Activated T-cell treated with anti-CD3 and anti-CD28 coated beads, Interleukin-2, amount 50 U/mL, for 1 hour (primary cell): ENCODE measurements at regions not wholly inside any gene's neighbourhood (a gene's known extent, or its start where the extent isn't known, plus 50 kb on each side); places are given as distances from the start of the nearest gene placed in this dataset.
A peak's percentile ranks its signal among the peaks of the same experiment; 100 is the strongest.
"Not testable (repeated sequence)": the region's sequence is repeated elsewhere in the genome, so short reads cannot be mapped to it uniquely, and the experiment has no call there.

Source experiments
- DNase-seq: peaks from one replicate; pipeline ENCODE4 v3.0.0-alpha.2; 2020

DNA sequence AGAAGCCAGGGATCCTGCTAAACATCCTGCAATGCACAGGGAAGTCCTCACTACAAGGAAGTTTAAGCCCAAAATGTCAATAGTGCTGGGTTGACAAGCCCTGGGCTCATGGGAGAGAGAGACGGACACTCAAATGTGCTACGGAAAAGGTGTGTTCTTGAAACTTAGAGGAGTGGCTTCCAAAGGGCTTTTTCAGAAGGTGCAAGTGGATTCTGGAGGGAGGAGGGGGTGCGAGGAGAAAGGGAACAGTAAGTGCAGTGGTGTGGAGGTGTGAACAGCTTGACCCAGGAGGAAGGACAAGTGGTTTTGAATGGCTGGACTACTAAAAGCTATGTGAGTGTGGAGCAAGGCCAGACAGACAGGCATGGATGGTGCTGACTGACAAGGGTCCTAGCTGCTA is 50.4 kb upstream of the CECR2 start:
- DNase-seq: no peak

DNA sequence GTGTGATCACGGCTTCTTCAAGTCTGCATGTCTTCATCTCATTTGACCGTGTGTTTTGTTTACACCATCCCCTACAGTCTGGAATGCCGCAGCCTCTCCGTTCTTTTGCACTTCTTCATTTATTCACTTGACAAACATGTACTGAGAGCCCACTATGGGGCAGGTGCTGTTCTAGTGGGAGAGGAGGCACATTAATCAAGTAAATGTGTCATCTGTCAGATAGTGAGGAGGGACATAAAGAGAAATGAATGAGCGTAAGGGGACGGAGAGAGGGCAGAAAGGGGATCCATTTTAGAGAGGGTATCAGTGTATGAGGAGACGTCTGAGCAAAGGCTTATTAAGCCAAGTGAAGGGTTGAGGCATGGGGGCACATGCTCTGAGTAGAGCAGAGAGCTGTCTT is 54.0 kb upstream of the CECR2 start:
- no peak for DNase-seq

DNA sequence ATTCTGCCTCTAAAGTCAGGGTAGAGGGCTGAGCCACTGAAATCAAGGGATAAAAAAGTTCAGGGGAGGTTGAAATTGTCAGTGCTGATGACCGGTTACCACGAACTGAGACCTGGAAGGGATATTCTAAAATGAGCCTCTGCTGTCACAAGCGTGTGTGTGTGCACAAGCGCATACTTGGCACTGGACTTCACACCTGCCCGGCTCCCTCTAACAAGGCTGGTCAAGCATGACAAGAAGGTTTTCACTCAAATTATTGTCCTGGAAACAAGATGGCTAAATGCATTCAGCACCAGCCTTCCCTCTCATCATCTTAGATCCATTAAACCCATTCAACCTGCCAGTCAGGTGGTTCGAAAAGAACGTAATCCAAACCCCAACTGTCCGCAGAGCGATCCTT is 54.8 kb upstream of the CECR2 start:
- DNase-seq: no peak

DNA sequence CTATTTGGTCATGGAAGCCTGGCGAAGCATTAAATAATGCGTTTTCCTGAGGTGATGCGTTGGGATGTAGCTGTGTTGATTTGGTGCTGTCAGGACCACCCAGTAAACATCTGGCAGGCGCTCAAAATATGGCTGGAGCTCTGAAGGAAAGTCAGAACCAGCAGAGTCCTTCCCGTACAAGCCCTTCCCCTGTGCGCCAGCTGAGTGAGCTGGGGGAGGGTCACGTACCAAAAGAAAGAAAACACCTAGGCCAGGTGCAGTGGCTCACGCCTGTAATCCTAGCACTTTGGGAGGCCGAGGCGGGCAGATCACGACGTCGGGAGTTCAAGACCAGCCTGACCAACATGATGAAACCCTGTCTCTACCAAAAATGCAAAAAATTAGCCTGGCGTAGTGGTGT is 55.6 kb upstream of the CECR2 start:
- DNase-seq: no peak

DNA sequence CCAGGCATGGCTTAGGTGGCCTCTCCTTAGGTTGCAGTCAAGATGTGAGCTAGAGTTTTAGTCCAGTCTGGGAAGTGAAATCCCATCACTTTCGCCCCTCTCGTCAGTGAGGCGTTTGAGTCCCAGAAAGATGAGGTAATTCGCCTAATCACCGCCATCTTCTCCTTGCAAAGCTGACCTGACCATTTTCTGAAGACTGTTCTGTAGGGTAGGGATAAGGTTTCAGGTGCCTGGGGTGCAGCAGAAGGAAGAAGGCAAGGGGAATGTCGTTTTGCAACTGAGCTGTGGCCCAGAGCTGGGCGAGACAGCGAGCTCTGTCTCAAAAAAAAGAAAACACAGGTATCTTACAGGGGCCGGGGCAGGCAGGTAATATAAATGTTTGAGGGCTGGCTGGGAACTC is 61.7 kb upstream of the CECR2 start:
- no peak for DNase-seq

DNA sequence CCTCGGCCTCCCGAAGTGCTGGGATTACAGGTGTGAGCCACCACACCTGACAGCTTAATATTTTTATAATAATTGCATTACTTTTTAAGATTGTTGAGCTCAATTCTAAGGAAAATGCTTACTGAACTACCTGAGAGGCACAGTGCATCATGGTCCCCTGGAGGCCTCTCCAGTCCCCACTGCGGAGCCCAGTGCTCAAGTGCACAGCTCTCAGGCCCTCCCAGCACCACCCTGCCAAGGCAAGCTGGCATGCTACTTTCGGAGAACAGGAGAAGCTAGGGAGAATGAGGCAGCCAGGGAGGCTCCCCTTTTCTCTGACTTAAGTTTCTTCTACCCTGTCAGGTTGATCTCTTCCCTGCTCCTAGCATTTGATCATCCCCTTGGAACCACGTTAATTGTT is 64.2 kb upstream of the CECR2 start:
- no peak for DNase-seq

DNA sequence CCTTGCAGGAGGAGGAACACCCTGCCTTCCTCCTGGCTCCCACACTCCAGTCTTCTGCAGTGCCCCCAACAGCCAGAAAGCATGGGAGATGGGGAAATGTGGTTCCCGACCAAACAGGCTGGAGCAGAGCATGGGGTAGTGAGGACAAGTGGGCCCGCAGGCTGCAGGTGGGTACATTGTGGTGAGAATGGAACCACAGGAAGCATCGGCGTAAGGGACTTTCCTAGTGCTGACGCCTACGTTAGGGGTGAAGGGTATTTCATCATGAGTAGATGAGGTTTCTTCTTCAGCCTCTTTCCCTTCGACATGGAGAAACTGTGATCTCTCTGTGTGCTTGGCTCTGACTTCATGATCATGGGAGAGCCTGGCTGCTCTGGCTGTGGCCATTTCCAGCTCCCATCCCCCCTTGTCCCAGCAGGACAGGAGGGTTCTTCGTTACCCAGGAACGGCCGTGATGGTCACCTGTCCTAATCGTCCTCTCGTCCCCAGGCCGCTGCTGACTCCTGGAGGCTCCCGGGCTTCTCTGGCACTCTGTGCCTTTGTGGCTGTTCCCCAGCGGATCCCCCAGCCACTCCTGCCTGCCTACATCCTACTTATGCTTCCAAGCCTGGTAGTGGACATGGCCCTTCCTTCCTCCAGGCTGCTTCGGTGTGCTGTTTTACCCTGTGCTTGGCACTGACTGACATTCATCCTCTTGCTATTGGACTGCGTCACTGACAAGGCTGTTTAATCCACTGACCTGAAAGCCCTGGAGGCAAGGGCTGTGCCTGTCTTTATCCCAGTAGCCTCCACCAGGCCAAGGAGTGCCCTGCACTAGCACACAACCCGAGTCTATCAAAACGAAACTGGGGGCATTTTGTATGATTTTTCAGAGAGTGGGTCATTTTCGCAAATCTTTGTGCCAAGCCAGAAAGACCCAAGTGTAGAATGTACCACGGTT is 65.2 kb upstream of the CECR2 start:
- DNase-seq: peak; percentile 23

DNA sequence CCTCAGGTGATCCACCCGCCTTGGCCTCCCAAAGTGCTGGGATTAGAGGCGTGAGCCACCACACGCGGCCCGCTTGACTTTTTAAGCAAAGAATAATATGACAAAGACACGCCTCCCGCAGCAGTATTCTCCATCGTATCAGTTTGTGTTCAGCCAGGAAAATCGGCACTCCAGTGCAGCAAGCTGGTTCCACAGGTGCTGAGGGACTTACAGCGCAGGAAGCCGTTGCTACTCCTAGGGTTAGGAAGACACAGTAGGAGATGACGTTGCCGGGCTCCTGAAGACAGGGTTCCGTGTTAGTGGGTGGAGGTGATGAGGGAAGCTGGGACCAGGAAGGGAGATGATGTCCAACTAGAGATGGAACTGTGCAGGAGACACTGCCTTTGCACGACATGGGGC is 65.8 kb upstream of the CECR2 start:
- no peak for DNase-seq

DNA sequence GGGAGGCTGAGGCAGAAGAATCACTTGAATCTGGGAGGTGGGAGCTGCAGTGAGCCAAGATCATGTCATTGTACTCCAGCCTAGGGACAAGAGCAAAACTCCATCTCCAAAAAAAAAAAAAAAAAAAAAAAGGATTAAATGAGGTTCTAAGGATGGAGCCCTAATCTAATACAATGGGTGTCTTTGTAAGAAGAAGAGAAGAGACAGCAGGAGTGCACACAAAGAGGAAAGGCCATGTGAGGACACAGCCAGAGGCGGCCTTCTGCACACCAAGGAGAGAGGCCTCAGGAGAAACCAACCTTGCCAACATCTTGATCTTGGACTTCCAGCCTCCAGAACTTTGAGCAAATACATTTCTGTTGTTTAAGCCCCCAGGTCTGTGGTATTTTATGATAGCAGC is 66.6 kb upstream of the CECR2 start:
- no peak for DNase-seq

DNA sequence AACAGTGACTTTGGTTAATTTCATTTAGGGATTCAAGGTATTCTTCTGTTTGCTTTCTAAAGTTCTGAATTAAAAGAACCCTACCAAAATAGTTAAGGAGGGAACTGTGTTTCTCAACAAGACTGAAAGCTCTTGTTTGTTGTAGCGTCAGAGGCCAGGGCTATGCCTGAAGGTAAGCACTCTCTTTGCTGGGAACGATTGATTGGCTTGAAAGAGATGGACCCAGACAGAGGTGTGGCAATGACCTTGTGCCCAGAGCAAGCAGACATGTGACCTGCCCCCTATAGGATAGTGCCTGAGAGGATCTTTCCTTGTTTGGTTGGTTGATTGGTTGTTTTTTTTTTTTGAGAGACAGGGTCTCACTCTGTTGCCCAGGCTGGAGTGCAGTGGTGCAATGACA is 68.3 kb upstream of the CECR2 start:
- DNase-seq: no peak

DNA sequence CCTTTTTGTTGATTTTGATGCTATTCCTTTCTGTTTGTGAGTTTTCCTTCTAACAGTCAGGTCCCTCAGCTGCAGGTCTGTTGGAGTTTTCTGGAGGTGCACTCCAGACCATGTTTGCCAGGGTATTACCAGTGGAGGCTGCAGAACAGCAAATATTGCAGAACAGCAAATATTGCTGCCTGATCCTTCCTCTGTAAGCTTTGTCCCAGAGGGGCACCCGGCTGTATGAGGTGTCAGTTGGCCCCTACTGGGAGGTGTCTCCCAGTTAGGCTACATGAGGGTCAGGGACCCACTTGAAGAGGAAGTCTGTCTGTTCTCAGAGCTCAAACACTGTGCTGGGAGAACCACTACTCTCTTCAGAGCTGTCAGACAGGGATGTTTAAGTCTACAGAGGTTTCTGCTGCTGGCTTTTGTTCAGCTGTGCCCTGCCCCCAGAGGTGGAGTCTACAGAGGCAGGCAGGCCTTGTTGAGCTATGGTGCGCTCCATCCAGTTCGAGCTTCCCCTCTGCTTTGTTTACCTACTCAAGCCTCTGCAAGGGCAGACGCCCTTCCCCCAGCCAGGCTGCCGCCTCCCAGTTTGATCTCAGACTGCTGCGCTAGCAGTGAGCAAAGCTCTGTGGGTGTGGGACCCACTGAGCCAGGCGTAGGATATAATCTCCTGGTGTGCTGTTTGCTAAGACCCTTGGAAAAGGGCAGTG is 70.3 kb upstream of the CECR2 start:
- not testable (repeated sequence) for DNase-seq

DNA sequence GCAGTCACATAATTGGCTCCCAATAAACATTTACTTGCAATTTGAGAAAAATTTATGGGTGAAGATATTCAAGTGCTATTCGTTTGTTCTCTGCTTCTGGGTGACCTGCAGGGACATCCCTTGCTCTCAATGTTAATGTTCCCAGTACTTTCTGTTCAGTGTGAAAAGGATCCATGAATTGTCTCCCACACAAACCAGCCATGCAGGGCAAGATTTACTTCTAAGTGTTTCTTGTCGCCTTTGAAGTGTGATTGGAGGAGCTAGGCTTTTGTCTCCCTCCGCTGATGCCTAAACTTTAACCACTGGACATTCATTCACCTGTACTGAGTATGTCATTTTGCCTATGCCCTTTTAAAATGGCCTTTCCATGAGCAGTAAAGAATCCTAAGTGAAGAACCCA is 66.4 kb upstream of the ADA2 start:
- DNase-seq: no peak

DNA sequence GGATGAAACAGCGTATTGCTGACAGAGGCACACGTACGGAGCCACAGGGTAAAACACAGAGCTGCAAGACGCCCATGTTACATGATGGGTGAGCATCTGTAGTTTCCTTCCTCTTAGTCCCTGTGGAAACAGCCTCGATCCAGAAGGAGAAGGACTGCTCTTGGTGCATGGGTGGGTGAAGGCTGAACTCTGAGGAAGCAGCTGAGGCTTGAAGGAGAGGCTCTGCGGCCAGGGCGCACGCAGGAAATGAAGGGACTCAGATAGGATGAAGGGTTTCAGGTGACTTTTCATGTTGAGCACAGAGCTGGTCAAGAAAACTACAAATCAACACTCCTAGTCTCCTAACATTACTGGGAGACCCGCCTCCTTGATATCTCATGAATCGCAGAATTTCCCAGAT is 65.7 kb upstream of the ADA2 start:
- DNase-seq: no peak

DNA sequence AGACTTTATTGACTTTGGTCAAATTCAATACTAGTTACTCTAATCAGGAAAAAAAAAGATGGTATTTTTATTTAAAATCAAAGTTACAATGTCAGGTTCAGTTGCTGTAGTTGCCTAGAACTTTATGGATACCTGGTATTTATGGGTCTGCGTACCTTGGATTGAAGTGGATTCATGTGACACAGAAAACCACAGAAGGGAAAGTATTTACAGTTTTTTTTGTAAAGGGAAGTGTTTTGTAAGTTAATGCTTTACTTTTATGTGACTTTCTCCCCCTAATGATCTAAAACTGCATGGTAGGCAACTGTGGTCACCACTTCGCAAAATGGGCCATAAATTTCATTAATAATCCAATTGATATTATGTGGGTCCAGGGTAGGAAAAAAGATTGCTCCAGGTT is 65.2 kb upstream of the ADA2 start:
- DNase-seq: no peak

DNA sequence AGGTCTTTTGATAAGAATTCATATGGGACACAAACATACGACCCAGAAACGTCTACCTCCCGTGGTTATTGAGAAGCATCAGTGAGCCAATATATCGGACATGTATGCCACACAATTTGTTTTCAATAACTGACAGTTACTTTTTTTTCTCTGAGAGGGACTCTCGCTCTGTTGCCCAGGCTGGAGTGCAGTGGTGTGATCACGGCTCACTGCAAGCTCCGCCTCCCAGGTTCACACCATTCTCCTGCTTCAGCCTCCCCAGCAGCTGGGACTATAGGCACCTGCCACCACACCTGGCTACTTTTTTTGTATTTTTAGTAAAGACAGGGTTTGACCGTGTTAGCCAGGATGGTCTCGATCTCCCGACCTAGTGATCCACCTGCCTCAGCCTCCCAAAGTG is 64.6 kb upstream of the ADA2 start:
- DNase-seq: not testable (repeated sequence)

DNA sequence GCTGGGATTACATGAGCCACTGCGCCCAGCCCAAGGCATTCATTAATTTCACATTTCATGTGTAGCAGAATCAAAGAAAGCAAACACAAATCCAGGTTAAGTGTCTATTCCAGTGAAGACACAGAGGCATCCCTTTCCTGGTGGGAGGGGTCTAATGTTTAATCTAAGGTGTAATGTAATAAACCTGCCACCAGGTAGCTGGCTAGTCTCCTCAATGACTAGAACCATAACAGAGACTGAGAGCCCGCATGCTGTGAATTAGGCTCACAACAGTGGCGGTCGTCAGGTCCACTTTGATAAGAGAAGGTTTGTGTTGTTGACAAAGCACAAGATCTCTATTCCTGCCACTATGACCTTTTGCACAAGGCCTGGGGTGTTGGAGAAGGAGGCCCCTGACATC is 64.2 kb upstream of the ADA2 start:
- no peak for DNase-seq

DNA sequence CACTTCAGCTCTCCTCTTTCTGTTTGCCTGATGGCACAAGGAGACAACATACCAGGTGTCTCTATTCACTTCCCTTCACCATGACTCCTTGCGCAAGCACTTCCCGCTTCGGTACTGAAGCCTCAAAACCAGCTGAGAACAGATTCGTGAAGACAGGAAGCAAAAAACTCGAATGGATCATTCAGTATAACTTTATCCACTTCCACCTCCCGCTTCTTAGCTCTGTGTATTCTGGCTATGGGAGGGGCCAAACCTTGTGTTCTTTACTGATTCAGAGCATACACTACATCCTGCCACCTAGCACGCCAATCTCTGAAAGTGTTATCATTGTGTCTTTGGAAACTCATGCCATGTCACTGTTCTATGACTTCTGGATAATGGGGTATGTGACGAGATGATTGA is 62.2 kb upstream of the ADA2 start:
- DNase-seq: no peak

DNA sequence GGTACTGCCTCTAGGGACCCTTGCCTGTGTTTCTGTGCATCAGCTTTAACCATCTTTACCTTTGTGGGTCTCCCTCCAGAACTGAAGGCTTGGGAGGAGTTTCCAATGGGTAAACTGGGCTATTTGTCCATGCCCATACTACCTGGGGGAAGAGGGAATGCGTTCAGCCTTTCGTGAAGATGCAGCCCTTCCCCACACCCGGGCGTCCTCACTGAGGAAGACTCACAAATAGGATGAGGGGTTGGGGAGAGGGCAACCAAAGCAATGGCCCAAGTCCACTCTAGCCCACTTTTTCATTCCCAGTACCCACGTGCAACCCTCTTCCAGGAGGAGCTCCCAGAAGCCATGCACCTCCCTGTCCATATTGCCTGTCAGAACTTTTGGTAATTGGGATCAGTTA is 61.8 kb upstream of the ADA2 start:
- DNase-seq: no peak

DNA sequence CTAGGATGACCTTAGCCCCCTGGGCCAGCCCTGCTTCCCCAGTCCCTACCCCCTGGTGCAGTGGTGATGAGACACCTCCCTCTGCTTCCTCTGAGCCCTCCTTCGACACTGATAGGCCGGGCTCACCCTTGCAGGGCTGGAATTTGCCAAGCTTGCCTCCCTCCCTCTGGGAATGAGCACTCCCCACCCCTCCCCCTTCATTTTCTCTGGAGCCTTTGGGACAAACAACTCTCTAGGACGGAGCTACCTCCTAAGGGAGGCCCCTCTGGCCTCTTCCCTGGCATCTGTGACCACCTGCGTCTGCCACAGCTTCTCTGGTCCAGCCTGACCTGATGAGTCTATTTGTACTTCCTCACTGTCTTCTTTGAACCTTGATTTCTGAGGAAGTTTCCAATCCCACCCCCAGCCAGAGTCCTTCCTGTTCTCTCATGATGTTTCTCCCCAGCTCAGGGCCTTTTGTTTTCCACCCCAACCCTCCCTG is 53.3 kb upstream of the ADA2 start:
- no peak for DNase-seq

DNA sequence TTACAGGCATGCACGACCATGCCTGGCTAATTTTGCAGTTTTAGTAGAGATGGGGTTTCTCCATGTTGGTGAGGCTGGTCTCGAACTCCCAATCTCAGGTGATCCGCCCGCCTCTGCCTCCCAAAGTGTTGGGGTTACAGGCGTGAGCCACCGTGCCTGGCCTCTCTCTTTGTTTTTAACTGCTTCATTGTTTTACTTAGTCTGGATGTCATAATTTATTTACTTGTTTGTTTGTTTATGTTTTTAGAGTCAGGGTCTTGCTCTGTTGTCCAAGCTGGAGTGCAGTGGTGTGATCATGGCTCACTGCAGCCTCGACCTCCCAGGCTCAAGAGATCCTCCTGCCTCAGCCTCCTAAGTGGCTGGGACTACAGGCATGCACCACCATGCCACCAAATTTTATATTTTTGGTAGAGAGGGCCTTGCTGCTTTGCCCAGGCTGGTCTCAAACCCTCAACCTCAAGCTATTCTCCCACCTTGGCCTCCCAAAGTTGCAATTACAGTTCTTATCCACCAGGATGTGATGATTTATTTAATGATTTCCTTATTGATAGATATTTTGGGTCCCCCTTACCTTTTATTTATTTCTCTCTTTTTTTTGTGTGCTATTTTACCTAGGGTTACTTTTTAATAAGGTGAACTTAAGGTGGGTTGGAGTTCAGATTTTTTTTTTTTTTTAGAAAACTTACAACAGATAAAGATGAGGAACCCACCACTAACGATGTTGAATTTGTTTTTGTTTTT is 52.6 kb upstream of the ADA2 start:
- no peak for DNase-seq

DNA sequence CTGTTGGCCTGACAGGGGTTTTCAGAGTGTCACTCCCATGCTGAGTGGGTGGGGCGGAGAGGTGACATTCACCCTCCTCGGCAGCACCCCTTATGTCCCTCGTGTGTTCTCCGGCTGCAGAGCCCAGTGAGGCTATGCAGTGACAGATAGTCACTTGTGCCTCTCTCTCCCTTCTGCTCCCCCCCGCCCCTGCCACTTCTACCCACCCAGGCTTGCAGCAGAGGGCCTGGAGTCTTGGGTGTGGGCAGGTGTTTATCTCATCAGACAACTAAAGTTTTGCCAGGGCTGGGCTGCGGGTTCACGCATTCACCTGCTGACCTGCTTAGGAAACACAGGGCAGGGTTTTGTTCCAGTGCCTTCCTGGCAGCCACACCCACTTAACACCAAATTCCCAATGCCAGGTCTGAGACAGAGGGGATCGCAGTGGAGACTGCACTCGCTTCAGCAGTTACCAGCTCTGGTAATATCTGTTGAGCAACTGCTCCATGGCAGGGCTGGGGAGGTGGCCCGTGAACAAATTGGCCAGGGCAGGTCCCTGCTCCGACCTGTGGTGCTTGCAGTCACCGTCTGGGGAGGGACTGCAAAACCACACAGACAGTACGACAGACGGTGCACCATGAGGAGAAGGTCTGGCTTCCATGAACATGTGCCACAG is 50.5 kb upstream of the ADA2 start:
- DNase-seq: no peak

DNA sequence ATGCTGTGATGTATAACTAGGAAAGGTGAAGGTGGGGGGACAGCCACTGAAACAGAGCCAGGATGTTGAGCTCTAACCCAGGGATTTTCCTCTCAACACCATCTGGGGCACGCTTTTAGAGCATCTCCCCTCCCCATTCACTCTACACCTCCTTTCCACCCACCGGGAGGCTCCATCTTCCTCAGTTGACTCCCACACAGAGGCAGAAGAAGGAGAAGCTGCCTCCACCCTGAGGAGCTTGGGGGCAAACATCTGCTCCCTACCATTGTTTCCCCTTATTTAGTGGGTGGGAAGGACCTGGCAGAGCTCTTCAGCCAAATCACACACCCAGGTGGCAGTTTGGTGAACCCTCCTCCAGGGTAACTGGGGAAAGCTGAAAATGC is 50.0 kb upstream of the ADA2 start:
- DNase-seq: no peak
